Glutamatergic neuron (in vitro differentiated cells): ENCODE measurements at regions not wholly inside any gene's neighbourhood (a gene's known extent, or its start where the extent isn't known, plus 50 kb on each side); places are given as distances from the start of the nearest gene placed in this dataset.

Experiments
- DNase-seq: peaks from one replicate; pipeline ENCODE4 v3.0.0; 2022
- H3K27ac Mint-ChIP-seq: one replicate; pipeline ENCODE4 v1.8.0; 2020; ENCODE audit warnings: mild to moderate bottlenecking, mixed read lengths, inconsistent platforms; ENCODE audit not compliant: unreplicated experiment
- H3K27me3 Mint-ChIP-seq: one replicate; pipeline ENCODE4 v1.8.0; 2020; ENCODE audit warnings: mild to moderate bottlenecking, moderate library complexity, mixed read lengths, inconsistent platforms; ENCODE audit not compliant: unreplicated experiment
- H3K36me3 Mint-ChIP-seq: one replicate; pipeline ENCODE4 v1.8.0; 2020; ENCODE audit warnings: mild to moderate bottlenecking, mixed read lengths, inconsistent platforms; ENCODE audit not compliant: unreplicated experiment
- H3K4me1 Mint-ChIP-seq: one replicate; pipeline ENCODE4 v1.8.0; 2020; ENCODE audit warnings: mild to moderate bottlenecking, low read depth, mixed read lengths, inconsistent platforms; ENCODE audit not compliant: unreplicated experiment
- H3K4me3 Mint-ChIP-seq: one replicate; pipeline ENCODE4 v1.8.0; 2020; ENCODE audit warnings: mild to moderate bottlenecking, mixed read lengths, inconsistent platforms; ENCODE audit not compliant: unreplicated experiment
- H3K9me3 Mint-ChIP-seq: one replicate; pipeline ENCODE4 v1.8.0; 2020; ENCODE audit warnings: mild to moderate bottlenecking, moderate library complexity, mixed read lengths, inconsistent platforms; ENCODE audit not compliant: unreplicated experiment
- CTCF ChIP-seq: fragments of 200-600 bp; sonication (generic); IDR thresholded peaks from one replicate; pipeline ENCODE4 v1.5.0; 2021; ENCODE audit not compliant: partially characterized antibody, unreplicated experiment

DNA sequence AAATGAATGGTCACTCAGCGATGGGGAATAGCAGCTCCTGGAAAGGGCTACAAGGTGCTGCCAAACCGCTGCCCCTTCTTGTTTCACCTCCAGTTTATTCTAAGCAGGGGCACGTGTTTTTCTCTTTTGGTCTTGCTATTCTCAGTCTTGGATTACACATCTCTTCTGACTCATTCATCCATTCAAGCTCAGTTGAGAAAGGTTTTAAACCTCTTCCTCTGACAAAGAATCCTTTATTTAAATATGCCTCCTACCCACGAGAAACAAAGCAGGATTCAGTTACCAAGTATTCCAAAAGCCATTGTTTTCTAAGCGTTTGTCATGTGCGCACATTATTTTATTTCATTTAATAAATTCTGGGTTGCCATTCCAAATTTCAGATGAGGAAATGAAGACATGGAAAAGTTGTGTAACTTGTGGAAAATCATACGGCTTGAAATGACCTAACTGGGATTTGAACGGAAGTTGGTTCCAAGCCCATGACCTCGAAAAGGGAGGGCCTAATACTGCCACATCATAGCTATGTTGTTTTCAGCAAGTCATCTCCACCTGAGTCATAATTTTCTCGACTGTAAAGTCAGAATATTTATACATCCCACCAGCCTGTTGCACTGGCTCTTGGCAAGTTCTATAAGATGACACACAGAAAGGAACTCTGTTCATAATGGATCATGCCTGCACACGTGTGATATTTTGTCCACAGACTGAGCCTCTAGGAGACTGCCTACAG, 292.0 kb upstream of the SLCO3A1 start:
- peaks cover 1% of the 10 kb centered on the region for H3K27me3 Mint-ChIP-seq
- H3K9me3 Mint-ChIP-seq: no peaks in the 10 kb centered on the region
- no peaks in the 10 kb centered on the region for H3K4me1 Mint-ChIP-seq
- H3K4me3 Mint-ChIP-seq: no peak overlapping the region
- TF ChIP-seq CTCF: no peak
- no peaks in the 10 kb centered on the region for H3K36me3 Mint-ChIP-seq
- no peak overlapping the region for H3K27ac Mint-ChIP-seq
- DNase-seq: no peak

DNA sequence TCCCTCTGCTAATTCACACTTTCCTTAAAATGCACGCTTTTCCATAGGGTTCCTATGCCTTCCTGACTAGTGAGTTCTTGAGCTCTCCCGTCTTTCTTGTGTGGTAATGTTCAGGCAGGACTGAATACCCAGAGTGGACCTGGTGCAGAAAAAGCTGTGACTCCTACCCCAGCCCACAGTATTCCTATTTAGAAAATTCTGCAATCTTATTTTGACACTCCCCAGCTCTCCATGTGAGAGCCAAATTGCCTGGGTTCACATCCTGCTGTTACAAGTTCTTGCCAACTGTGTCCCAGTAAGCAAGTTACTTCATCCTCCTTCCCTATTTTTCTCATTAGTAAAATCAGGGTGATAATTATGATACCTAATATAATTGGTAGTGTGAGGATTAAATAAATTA, 290.8 kb upstream of the SLCO3A1 start:
- no peak for TF ChIP-seq CTCF
- Mint-ChIP-seq H3K36me3 (no peaks in the 10 kb centered on the region), H3K9me3 (peaks cover 2% of the 10 kb centered on the region), H3K4me3 (no peak overlapping the region), H3K27me3 (no peaks in the 10 kb centered on the region), H3K4me1 (no peaks in the 10 kb centered on the region), H3K27ac (no peak overlapping the region)
- no peak for DNase-seq

DNA sequence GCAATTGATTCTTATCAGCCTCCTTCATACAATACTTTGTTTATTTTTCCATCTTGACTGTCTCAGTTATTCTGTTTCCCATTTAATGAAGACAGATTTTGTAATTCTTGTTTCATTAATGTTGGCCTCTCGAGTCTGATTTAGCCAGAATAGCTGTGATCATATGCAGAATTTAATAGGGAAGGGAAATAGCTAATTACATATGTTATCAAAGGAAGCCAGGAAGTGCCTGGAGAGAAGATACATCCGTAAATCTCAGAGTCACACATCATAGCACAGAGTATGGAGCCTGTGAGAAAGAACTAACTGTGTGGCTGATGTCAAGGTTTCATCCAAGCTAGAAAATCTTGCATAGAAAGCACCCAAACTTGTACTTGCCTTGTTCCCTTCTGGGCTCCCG, 288.9 kb upstream of the SLCO3A1 start:
- Mint-ChIP-seq H3K4me1 (no peaks in the 10 kb centered on the region), H3K36me3 (no peaks in the 10 kb centered on the region), H3K27ac (no peak overlapping the region), H3K4me3 (no peak overlapping the region), H3K9me3 (peaks cover 3% of the 10 kb centered on the region), H3K27me3 (no peaks in the 10 kb centered on the region)
- TF ChIP-seq CTCF: no peak
- no peak for DNase-seq

DNA sequence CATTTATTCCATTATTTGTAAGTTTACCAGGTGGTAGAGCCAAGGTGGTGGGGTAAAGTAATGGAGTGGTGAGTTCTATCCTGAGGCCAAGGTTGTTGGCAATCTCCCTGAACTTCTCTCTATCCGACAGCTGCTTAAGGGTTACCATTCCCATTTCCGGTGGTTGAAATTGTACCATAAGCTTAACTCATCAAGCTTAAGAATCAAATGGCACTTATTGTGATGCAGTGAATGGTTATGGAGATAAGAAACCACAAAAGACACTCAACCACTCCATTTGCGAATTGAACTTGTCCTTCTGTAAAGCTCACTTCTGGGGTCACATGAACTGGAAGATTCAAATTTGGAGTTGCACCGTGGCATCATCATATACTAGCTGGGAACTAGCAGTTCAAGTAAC, 287.4 kb upstream of the SLCO3A1 start:
- Mint-ChIP-seq H3K27me3 (no peaks in the 10 kb centered on the region), H3K9me3 (peaks cover 7% of the 10 kb centered on the region), H3K27ac (no peak overlapping the region), H3K4me1 (no peaks in the 10 kb centered on the region), H3K4me3 (no peak overlapping the region), H3K36me3 (no peaks in the 10 kb centered on the region)
- no peak for DNase-seq
- no peak for TF ChIP-seq CTCF

GRCh38 chr15:91568036-91568435, 285.5 kb upstream of the SLCO3A1 start:
- H3K27me3 Mint-ChIP-seq: no peaks in the 10 kb centered on the region
- peaks cover 2% of the 10 kb centered on the region for H3K4me1 Mint-ChIP-seq
- DNase-seq: no peak
- peaks cover 7% of the 10 kb centered on the region for H3K9me3 Mint-ChIP-seq
- H3K36me3 Mint-ChIP-seq: no peaks in the 10 kb centered on the region
- no peak overlapping the region for H3K27ac Mint-ChIP-seq
- TF ChIP-seq CTCF: no peak
- no peak overlapping the region for H3K4me3 Mint-ChIP-seq
